GM23338 (cell line): ENCODE measurements at regions not wholly inside any gene's neighbourhood (a gene's known extent, or its start where the extent isn't known, plus 50 kb on each side); places are given as distances from the start of the nearest gene placed in this dataset.

Source experiments
- ATAC-seq: fragments of 200-7000 bp; cut with Tn5 transposase; 3 replicates; pipeline ENCODE4 v1.9.1; 2020
- DNase-seq: peaks from one replicate; pipeline ENCODE4 v3.0.0-alpha.2; 2015; ENCODE audit warnings: low spot score
- H2AFZ ChIP-seq: fragments of 200-600 bp; sonication (generic); 2 replicates; pipeline ENCODE4 v1.8.0; 2016; ENCODE audit warnings: antibody characterized with exemption, mild to moderate bottlenecking, moderate library complexity
- H3F3A ChIP-seq: fragments of 200-600 bp; sonication (generic); replicated peaks from 2 replicates; pipeline ENCODE4 v1.8.0; 2017; ENCODE audit warnings: antibody characterized with exemption, mixed run types, low read depth
- H3K27ac ChIP-seq: fragments of 200-600 bp; sonication (generic); 2 replicates; pipeline ENCODE4 v1.6.1; 2016; ENCODE audit warnings: low read depth
- H3K27me3 ChIP-seq: fragments of 200-600 bp; sonication (generic); 2 replicates; pipeline ENCODE4 v1.8.0; 2016; ENCODE audit warnings: mild to moderate bottlenecking, mixed run types, moderate library complexity; ENCODE audit not compliant: insufficient read depth
- H3K36me3 ChIP-seq: fragments of 200-600 bp; sonication (generic); 2 replicates; pipeline ENCODE4 v1.8.0; 2016; ENCODE audit warnings: mild to moderate bottlenecking; ENCODE audit not compliant: insufficient read depth
- H3K4me1 ChIP-seq: fragments of 200-600 bp; sonication (generic); 2 replicates; pipeline ENCODE4 v1.8.0; 2016; ENCODE audit warnings: mild to moderate bottlenecking, moderate library complexity; ENCODE audit not compliant: insufficient read depth
- H3K4me2 ChIP-seq: fragments of 200-600 bp; sonication (generic); 2 replicates; pipeline ENCODE4 v1.7.1; 2017; ENCODE audit warnings: mixed run types
- H3K4me3 ChIP-seq: fragments of 200-600 bp; sonication (generic); 2 replicates; pipeline ENCODE4 v1.6.1; 2016; ENCODE audit warnings: mixed run types
- H3K79me2 ChIP-seq: fragments of 200-600 bp; sonication (generic); replicated peaks from 2 replicates; pipeline ENCODE4 v1.8.0; 2017; ENCODE audit warnings: mild to moderate bottlenecking; ENCODE audit not compliant: insufficient read depth
- H3K9me2 ChIP-seq: fragments of 200-600 bp; sonication (generic); 2 replicates; pipeline ENCODE4 v1.8.0; 2017; ENCODE audit not compliant: insufficient read depth
- H4K20me1 ChIP-seq: fragments of 200-600 bp; sonication (generic); replicated peaks from 2 replicates; pipeline ENCODE4 v1.8.0; 2017; ENCODE audit warnings: mild to moderate bottlenecking; ENCODE audit not compliant: insufficient read depth
- H3K27ac Mint-ChIP-seq: 2 replicates; pipeline ENCODE4 v1.8.0; 2020; ENCODE audit warnings: inconsistent platforms, mild to moderate bottlenecking, moderate library complexity, mixed read lengths
- H3K27me3 Mint-ChIP-seq: 3 replicates; pipeline ENCODE4 v1.8.0; 2022; ENCODE audit warnings: low read depth, mild to moderate bottlenecking, moderate library complexity, mixed read lengths, inconsistent platforms; ENCODE audit not compliant: insufficient read depth, poor library complexity
- H3K36me3 Mint-ChIP-seq: 3 replicates; pipeline ENCODE4 v1.8.0; 2021; ENCODE audit warnings: low read depth, mild to moderate bottlenecking, inconsistent platforms, moderate library complexity, mixed read lengths
- H3K4me1 Mint-ChIP-seq: 3 replicates; pipeline ENCODE4 v1.8.0; 2020; ENCODE audit warnings: mild to moderate bottlenecking, inconsistent platforms, mixed read lengths
- H3K4me3 Mint-ChIP-seq: 3 replicates; pipeline ENCODE4 v1.8.0; 2021; ENCODE audit warnings: moderate library complexity, mild to moderate bottlenecking, inconsistent platforms, mixed read lengths
- H3K9me3 Mint-ChIP-seq: 3 replicates; pipeline ENCODE4 v1.8.0; 2020; ENCODE audit warnings: moderate library complexity, mild to moderate bottlenecking, inconsistent platforms, mixed read lengths
- CREB1 ChIP-seq: fragments of 250-450 bp; sonication (Bioruptor Pico); IDR thresholded peaks from 2 replicates; pipeline ENCODE4 v1.5.0; 2020; ENCODE audit warnings: low read depth, mild to moderate bottlenecking, moderate library complexity
- CTCF ChIP-seq, 2 experiments: fragments of 200-600 bp in 1 of 2; sonication (generic) in 1 of 2; conservative IDR thresholded peaks; 2 replicates each; pipeline versions ENCODE4 v1.5.1 to v1.6.1; 2016 to 2017; ENCODE audit warnings: antibody characterized with exemption in 2 of 2, low read depth in 2 of 2, mild to moderate bottlenecking in 2 of 2, moderate library complexity in 1 of 2
- ETS1 ChIP-seq: IDR thresholded peaks from 2 replicates; pipeline ENCODE4 v1.6.1; 2016; ENCODE audit warnings: antibody characterized with exemption
- EZH2 ChIP-seq: fragments of 200-600 bp; sonication (generic); IDR thresholded peaks from one replicate; pipeline ENCODE4 v1.8.0; 2017; ENCODE audit warnings: antibody characterized with exemption, mild to moderate bottlenecking, low read depth; ENCODE audit not compliant: unreplicated experiment
- EZH2phosphoT487 ChIP-seq: fragments of 200-600 bp; sonication (generic); IDR thresholded peaks from one replicate; pipeline ENCODE4 v1.8.1; 2018; ENCODE audit warnings: antibody characterized with exemption; ENCODE audit not compliant: unreplicated experiment
- JUNB ChIP-seq: IDR thresholded peaks from one replicate; pipeline ENCODE4 v1.6.1; 2016; ENCODE audit warnings: antibody characterized with exemption; ENCODE audit not compliant: unreplicated experiment
- NANOG ChIP-seq: IDR thresholded peaks from 2 replicates; pipeline ENCODE4 v1.6.1; 2016; ENCODE audit warnings: antibody characterized with exemption, borderline replicate concordance
- POLR2AphosphoS5 ChIP-seq: IDR thresholded peaks from 2 replicates; pipeline ENCODE4 v1.6.1; 2016; ENCODE audit warnings: antibody characterized with exemption, low read depth
- REST ChIP-seq: IDR thresholded peaks from one replicate; pipeline ENCODE4 v1.6.1; 2018; ENCODE audit warnings: antibody characterized with exemption; ENCODE audit not compliant: unreplicated experiment
- STAT1 ChIP-seq: IDR thresholded peaks from one replicate; pipeline ENCODE4 v1.6.1; 2016; ENCODE audit warnings: antibody characterized with exemption; ENCODE audit not compliant: unreplicated experiment
- ZNF114 ChIP-seq: fragments of 250-450 bp; sonication (Bioruptor Pico); IDR thresholded peaks from 2 replicates; pipeline ENCODE4 v1.5.0; 2020; ENCODE audit warnings: mild to moderate bottlenecking, moderate library complexity
- ZNF331 ChIP-seq: fragments of 250-450 bp; sonication (Bioruptor Pico); IDR thresholded peaks from 2 replicates; pipeline ENCODE4 v1.5.0; 2020; ENCODE audit warnings: low read depth, mild to moderate bottlenecking, moderate library complexity
- ZNF462 ChIP-seq: fragments of 250-450 bp; sonication (Bioruptor Pico); IDR thresholded peaks from 2 replicates; pipeline ENCODE4 v1.5.0; 2020; ENCODE audit warnings: mild to moderate bottlenecking, moderate library complexity

GRCh38 chr15:31486906-31487695 lies 160.5 kb downstream of the KLF13 start:
- Histone ChIP-seq H3K9me2 (no peaks in the 10 kb centered on the region), H3K27me3 (peaks cover 30% of the 10 kb centered on the region), H4K20me1 (no peaks in the 10 kb centered on the region), H3F3A (0 out of 2 replicates have a peak, but pooled peaks cover 4% of the 10 kb centered on the region), H3K4me3 (no peak overlapping the region), H3K4me1 (no peaks in the 10 kb centered on the region), H3K27ac (no peak overlapping the region), H3K36me3 (no peaks in the 10 kb centered on the region), H3K4me2 (no peak overlapping the region), H2AFZ (no peak overlapping the region), H3K79me2 (no peaks in the 10 kb centered on the region)
- no peak overlapping the region for H3K4me3 Mint-ChIP-seq
- peaks cover 9% of the 10 kb centered on the region for H3K4me1 Mint-ChIP-seq
- peaks cover 24% of the 10 kb centered on the region for H3K9me3 Mint-ChIP-seq
- TF ChIP-seq JUNB (no peak), ZNF114 (no peak), POLR2AphosphoS5 (no peak), NANOG (no peak), REST (no peak), ZNF331 (CRISPR knock-in tag) (no peak), ETS1 (no peak), EZH2phosphoT487 (no peak), CREB1 (CRISPR knock-in tag) (no peak), EZH2 (no peak), CTCF (conservative IDR thresholded peaks at IDR 0.05; ENCODE audit: low read depth in 2 of 2) (no peak), STAT1 (no peak), ZNF462 (no peak)
- H3K27me3 Mint-ChIP-seq, result peaks cover 36% of the 10 kb centered on the region
- peaks cover 8% of the 10 kb centered on the region; the same call in 2 of the 3 replicates for H3K36me3 Mint-ChIP-seq
- DNase-seq (no peak), ATAC-seq (no peak)
- no peak overlapping the region for H3K27ac Mint-ChIP-seq
